ENCODE measurements at regions not wholly inside any gene's neighbourhood (a gene's known extent, or its start where the extent isn't known, plus 50 kb on each side); places are given as distances from the start of the nearest gene placed in this dataset.

- TF ChIP-seq POLR2A (IDR thresholded peaks at IDR 0.05) (no peak), POLR2AphosphoS5 (IDR thresholded peaks at IDR 0.05) (no peak), CTCF (IDR thresholded peaks at IDR 0.05) (no peak)
Observed at GRCh38 chr3:59514865-59515482, 465.1 kb upstream of the CFAP20DC start.
